GM19023 (cell line): ENCODE measurements at regions not wholly inside any gene's neighbourhood (a gene's known extent, or its start where the extent isn't known, plus 50 kb on each side); places are given as distances from the start of the nearest gene placed in this dataset.
A peak's percentile ranks its signal among the peaks of the same experiment; 100 is the strongest.

ENCODE experiments used
- ATAC-seq: cut with Tn5 transposase; IDR thresholded peaks from one replicate; pipeline ENCODE4 v1.9.1; 2021; ENCODE audit warnings: mild to moderate bottlenecking, moderate library complexity; ENCODE audit not compliant: unreplicated experiment

- peak; percentile 28 for ATAC-seq
Measured at GRCh38 chrX:42944381-42944998, 166.5 kb upstream of the PPP1R2C start.

DNA sequence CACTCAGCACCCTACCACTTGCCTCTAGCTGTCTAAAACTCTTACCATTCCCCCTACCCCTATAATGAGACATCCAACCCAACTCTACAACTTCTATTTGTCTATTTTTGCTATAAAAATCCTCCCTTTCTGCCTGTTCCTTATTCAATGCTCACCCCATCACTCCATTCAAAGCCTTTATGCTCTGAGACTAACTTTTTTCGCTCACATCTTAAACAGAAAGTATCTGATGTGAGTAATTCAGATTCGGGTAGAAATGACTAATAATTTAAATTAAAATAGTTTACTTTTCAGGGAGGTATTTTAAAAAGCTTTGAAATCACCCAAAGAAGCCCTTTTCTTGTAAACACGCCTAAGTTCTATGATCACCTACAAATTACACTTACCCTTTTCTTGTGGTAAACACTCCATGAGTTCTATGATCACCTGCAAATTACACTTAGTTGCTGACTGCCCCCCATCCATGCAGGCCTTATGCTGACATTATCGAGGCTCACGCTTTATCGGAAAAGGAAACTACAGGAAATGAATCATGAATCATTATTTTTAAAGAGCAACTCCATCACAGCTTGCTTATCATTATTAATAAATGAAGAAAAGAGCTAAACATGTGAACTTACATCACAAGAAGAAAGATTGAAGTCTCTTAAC, 168.7 kb upstream of the PPP1R2C start:
- no peak for ATAC-seq

GRCh38 chrX:42948723-42949657, 171.0 kb upstream of the PPP1R2C start:
- no peak for ATAC-seq

DNA sequence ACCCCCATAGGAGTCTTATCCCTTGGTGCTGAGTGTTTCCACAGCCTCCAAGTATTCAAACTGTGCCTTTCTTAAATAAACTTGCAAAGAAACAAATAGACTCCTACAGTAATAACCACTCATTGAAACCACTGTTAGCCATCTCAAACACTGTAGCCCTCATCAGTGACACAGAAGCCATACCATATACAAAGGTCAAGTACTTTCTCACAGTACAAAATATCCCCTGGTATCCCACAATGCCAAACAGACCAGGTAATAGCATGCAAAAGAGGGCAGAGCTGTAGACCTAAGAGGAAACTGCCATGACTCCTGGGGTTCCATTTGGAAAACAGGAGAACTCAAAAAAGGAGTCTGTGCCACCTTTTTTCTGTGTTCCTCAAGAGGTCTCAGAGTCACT, 173.8 kb upstream of the PPP1R2C start:
- no peak for ATAC-seq

DNA sequence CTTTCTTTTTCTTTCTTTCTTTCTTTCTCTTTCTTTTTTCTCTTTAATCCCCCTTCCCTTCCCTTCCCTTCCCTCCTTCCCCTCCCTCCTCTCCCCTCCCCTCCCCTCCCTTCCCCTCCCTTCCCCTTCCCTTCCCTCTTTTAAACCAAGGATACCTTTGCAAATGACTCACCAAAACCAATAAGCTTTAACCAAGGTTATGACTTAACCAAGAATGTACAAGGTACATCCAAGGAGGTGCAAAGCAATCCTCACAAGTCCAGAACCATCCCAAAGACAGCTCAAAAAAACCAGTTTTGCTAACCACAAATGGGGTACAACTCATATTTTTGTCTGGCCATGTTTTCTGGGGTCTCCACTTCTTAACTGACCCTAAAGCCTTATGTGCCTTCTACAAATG, 174.7 kb upstream of the PPP1R2C start:
- ATAC-seq = no peak

DNA sequence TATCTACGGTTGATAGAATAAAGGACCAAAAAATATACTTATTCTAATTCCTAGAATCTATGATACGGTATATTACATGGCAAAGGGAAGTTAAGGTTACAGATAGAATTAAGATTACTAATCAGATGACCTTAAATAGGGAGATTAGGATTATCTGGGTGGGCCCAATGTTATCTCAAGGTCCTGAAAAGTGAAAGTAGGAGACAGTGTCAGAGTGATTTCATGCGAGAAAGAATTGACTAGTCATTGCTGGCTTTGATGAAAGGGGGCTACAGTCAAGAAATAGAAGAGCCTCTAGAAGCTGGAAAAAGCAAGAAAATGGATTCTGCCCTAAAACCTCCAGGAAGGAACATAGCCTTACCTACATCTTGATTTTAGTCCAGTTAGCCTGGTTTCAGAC, 176.9 kb upstream of the PPP1R2C start:
- ATAC-seq = peak; percentile 22

- peak; percentile 57 for ATAC-seq
Measured at GRCh38 chrX:42955349-42955748, 177.4 kb upstream of the PPP1R2C start.

DNA sequence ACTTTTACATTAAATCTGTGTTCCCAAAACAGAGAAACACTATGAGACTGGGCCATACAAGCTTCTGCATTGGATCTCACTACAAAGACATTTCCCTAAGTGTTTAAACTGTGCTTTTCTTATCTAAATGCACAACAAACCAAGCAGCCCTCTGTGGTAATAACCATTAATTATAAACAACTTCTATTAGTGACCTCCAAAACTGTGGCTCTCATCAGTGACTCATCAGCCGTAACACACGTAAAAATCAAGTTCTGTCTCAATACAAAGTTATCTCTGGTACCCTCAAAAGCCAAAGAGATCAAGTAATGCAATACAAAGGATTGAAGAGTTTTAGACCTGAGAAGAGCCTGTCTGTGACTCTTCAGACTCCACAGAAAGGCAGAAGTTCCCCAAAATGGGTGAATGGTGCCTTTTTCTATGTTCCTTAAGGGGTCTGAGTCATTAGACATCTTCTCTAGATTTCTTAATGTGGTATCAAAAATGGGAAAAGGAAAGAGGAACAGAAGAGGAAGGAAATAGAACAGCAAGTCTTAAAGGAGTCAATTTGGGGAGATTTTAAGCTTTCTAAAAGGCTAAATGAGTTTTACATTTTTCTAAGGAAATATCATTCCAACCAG, 189.8 kb upstream of the PPP1R2C start:
- ATAC-seq = no peak

DNA sequence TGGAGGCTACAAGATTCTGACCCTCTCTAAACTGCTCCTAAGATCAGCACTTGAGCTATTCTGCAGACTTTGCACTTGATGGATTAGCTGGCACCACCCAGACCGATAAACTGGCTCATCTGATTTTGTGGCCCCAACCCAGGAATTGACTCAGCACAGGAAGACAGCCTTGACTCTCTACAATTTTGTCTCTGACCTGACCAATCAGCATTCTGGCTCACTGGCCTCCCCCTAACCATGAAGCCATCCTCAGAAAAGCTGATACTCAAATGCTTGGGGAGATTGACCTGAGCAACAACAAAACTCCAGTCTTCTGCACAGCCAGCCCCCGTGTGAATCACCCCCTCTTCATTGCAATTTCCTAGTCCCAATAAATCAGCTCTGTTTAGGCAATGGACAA, 195.4 kb upstream of the PPP1R2C start:
- no peak for ATAC-seq

DNA sequence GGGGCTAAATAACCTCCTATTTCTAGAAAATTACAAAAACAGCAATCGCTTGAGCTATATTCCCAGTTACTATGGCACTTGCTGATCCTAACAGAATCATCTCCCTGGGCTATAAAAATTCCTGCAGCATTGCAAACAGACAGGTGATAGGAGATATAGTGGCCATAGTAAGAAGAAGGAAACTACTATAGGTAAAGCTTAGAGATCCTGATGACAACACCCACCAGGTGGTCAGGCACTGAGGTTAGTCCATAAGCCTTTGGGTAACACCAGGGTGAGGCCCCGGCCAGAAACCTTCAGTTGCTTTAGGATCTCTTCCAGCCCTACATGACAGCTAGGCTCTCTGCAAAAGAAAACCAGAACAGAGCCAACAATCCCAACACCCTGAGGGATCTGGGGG, 197.9 kb upstream of the PPP1R2C start:
- ATAC-seq = no peak

- ATAC-seq = no peak
Measured at GRCh38 chrX:42976746-42977366, 198.9 kb upstream of the PPP1R2C start.

- ATAC-seq = no peak
Measured at GRCh38 chrX:42978655-42979379, 200.9 kb upstream of the PPP1R2C start.

- no peak for ATAC-seq
Measured at GRCh38 chrX:42988700-42989099, 210.7 kb upstream of the PPP1R2C start.

GRCh38 chrX:42992199-42992943, 214.4 kb upstream of the PPP1R2C start:
- no peak for ATAC-seq

DNA sequence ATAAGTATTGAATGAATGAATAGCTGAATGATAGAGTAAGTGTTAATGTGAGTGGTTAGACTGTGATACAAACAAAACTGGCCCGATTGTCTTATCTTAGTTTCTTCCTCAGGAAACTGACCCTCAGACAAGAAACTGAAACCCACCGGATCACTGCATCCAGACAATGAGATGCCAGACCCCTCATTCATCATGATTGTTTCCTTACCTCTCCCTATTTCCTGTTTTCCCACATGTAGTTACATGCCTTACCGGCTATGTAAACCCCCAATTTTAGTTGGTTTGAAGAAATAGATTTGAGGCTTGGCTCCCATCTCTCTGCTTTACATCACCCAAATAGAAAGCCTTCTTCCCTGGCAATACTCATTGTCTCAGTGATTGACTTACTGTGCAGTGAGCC, 218.9 kb upstream of the PPP1R2C start:
- ATAC-seq = no peak

- ATAC-seq = no peak
Measured at GRCh38 chrX:43000121-43000520, 222.2 kb upstream of the PPP1R2C start.

DNA sequence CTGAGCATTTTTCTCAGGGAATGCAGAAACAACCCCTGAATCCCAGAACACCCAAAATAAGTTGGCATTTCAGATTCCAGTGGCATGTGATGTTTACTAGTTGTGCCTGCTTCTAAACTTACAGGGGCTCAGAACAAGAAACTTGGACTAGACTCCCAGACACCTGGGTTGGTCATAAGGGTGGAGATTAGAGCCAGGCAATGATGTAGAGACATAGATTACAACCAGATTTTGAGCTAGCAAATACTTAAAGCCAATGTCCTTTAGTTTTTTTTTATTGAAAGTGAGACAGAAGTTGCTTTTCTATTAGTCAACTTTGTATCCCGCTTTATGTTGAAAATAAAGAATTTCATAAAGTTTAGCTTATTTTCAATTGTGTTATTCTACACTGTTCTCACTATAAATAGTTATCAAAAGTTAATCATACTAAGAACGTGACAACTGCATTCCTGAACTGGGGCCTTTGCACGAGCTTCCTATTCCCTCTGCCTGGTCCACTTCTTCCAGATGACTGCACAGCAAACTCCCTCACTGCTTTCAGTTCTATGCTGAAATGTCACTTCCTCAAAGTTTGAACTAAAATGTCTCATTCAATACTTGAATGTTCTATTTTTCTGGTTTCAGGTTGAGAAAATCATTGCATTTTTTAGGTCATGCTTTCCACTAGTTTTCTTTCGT, 224.7 kb upstream of the PPP1R2C start:
- ATAC-seq = peak; percentile 74

- peak; percentile 14 for ATAC-seq
Measured at GRCh38 chrX:43003204-43003565, 225.2 kb upstream of the PPP1R2C start.

- peak; percentile 29 for ATAC-seq
Measured at GRCh38 chrX:43003939-43004338, 226.0 kb upstream of the PPP1R2C start.
